HCT116 (cell line): ENCODE measurements at regions not wholly inside any gene's neighbourhood (a gene's known extent, or its start where the extent isn't known, plus 50 kb on each side); places are given as distances from the start of the nearest gene placed in this dataset.

Source experiments
- ATAC-seq: fragments of 200-7000 bp; cut with Tn5 transposase; 2 replicates; pipeline ENCODE4 v1.9.1; 2020; ENCODE audit warnings: mild to moderate bottlenecking, moderate library complexity
- BruUV-seq: library from RNA; stranded (reverse); fragments of 400-500 nt; replicated peaks from 2 replicates; lab custom pipeline; 2021; lab: Mats Ljungman, UMichigan
- CTCF ChIA-PET: fragments of 300-600 bp; sonication (Branson Sonifier 250); formaldehyde crosslinking; loops from one replicate; lab custom pipeline; 2021; ENCODE audit warnings: antibody characterized with exemption; lab: Charles Lee
- POLR2A ChIA-PET: fragments of 300-600, 350-600 bp; sonication (Branson Sonifier 250); formaldehyde crosslinking; loops from one replicate; lab custom pipeline; 2021; ENCODE audit warnings: antibody characterized with exemption; lab: Charles Lee
- RAD21 ChIA-PET, 2 experiments: fragments of 300-600 bp; sonication (Branson Sonifier 250); formaldehyde crosslinking; loops; one replicate each; lab custom pipeline; 2023; ENCODE audit warnings: low total read pairs in 2 of 2; ENCODE audit not compliant: uncharacterized antibody in 2 of 2, unreplicated experiment in 2 of 2, low non-redundant PET in 1 of 2; lab: Charles Lee
- DNase-seq: peaks from one replicate; pipeline ENCODE4 v3.0.0-alpha.2; 2010; ENCODE audit warnings: low read depth, low spot score
- H2AFZ ChIP-seq: fragments of 200-600 bp; shearing (Covaris generic), sonication (generic); 2 replicates; pipeline ENCODE4 v1.6.1; 2017; ENCODE audit warnings: low read depth, mixed run types, mixed read lengths, antibody characterized with exemption, low read length; ENCODE audit not compliant: poor library complexity, severe bottlenecking
- H3K27ac ChIP-seq: 2 replicates; pipeline ENCODE4 v1.5.1; 2012; ENCODE audit warnings: low read depth, low read length
- H3K27me3 ChIP-seq: fragments of 200-600 bp; sonication (generic); 2 replicates; pipeline ENCODE4 v1.6.1; 2016; ENCODE audit warnings: mixed run types, low read length, mixed read lengths; ENCODE audit not compliant: insufficient read depth
- H3K36me3 ChIP-seq, 2 experiments: fragments of 200-500 bp in 1 of 2; fragments of 200-600 bp in 1 of 2; sonication (Bioruptor generic) in 1 of 2; sonication (generic) in 1 of 2; 2 replicates each; pipeline versions ENCODE4 v1.5.1 to v1.6.1; 2014 to 2016; ENCODE audit warnings: low read length in 2 of 2, inconsistent platforms in 1 of 2, mixed read lengths in 1 of 2, mixed run types in 1 of 2; ENCODE audit not compliant: insufficient read depth in 2 of 2, control insufficient read depth in 1 of 2
- H3K4me1 ChIP-seq, 2 experiments: fragments of 200-600 bp in 1 of 2; sonication (generic) in 1 of 2; 2 replicates each; pipeline versions ENCODE4 v1.5.1 to v1.6.1; 2012 to 2017; ENCODE audit warnings: low read length in 2 of 2, inconsistent platforms in 1 of 2, mild to moderate bottlenecking in 1 of 2, mixed read lengths in 1 of 2, mixed run types in 1 of 2, moderate library complexity in 1 of 2; ENCODE audit not compliant: insufficient read depth in 2 of 2, control insufficient read depth in 1 of 2
- H3K4me2 ChIP-seq: fragments of 200-600 bp; sonication (generic); 2 replicates; pipeline ENCODE4 v1.6.1; 2017; ENCODE audit warnings: mixed run types, low read length, mixed read lengths
- H3K4me3 ChIP-seq, 2 experiments: fragments of 200-600 bp in 1 of 2; sonication (generic) in 1 of 2; replicated peaks in 1 of 2; 2 replicates each; pipeline ENCODE4 v1.5.1; 2011 to 2016; ENCODE audit warnings: low read length in 2 of 2, control low read depth in 1 of 2, low read depth in 1 of 2, mild to moderate bottlenecking in 1 of 2, mixed read lengths in 1 of 2, mixed run types in 1 of 2
- H3K79me2 ChIP-seq: fragments of 200-600 bp; sonication (generic); 2 replicates; pipeline ENCODE4 v1.6.1; 2017; ENCODE audit warnings: mild to moderate bottlenecking, mixed run types, low read length, moderate library complexity, mixed read lengths; ENCODE audit not compliant: insufficient read depth
- H3K9ac ChIP-seq: fragments of 200-600 bp; sonication (generic); 2 replicates; pipeline ENCODE4 v1.6.1; 2016; ENCODE audit warnings: low read length, mixed read lengths
- H3K9me2 ChIP-seq: fragments of 200-600 bp; sonication (generic), shearing (Covaris generic); 2 replicates; pipeline ENCODE4 v1.6.1; 2017; ENCODE audit warnings: mixed run types, mild to moderate bottlenecking, moderate library complexity; ENCODE audit not compliant: insufficient read depth
- H3K9me3 ChIP-seq, 2 experiments: fragments of 200-500 bp in 1 of 2; fragments of 200-600 bp in 1 of 2; sonication (Bioruptor generic) in 1 of 2; sonication (generic) in 1 of 2; 2 replicates each; pipeline ENCODE4 v1.6.1; 2014 to 2017; ENCODE audit warnings: low read length in 2 of 2, mixed read lengths in 2 of 2, inconsistent platforms in 1 of 2, low read depth in 1 of 2, mild to moderate bottlenecking in 1 of 2, mixed run types in 1 of 2, moderate library complexity in 1 of 2; ENCODE audit not compliant: control insufficient read depth in 1 of 2, insufficient read depth in 1 of 2
- H4K20me1 ChIP-seq: fragments of 200-600 bp; sonication (generic), shearing (Covaris generic); 2 replicates; pipeline ENCODE4 v1.6.1; 2017; ENCODE audit warnings: mixed run types, mild to moderate bottlenecking, moderate library complexity; ENCODE audit not compliant: insufficient read depth
- ATF3 ChIP-seq: IDR thresholded peaks from 2 replicates; pipeline ENCODE4 v1.6.1; 2012
- CEBPB ChIP-seq: IDR thresholded peaks from 2 replicates; pipeline ENCODE4 v1.6.1; 2012; ENCODE audit warnings: low read depth
- CTCF ChIP-seq, 3 experiments: fragments of 200-600 bp in 1 of 3; sonication (generic) in 1 of 3; IDR thresholded peaks in 2 of 3; conservative IDR thresholded peaks in 1 of 3; 2 replicates each; pipeline ENCODE4 v1.5.1; 2012 to 2017; ENCODE audit warnings: low read depth in 2 of 3, low read length in 2 of 3, antibody characterized with exemption in 1 of 3, borderline replicate concordance in 1 of 3, control low read depth in 1 of 3, mild to moderate bottlenecking in 1 of 3, mixed read lengths in 1 of 3, mixed run types in 1 of 3, moderate library complexity in 1 of 3; ENCODE audit not compliant: insufficient read depth in 1 of 3
- ELF1 ChIP-seq: IDR thresholded peaks from 2 replicates; pipeline ENCODE4 v1.6.1; 2012; ENCODE audit warnings: low read depth, borderline replicate concordance
- EZH2 ChIP-seq: fragments of 200-600 bp; sonication (generic); IDR thresholded peaks from 2 replicates; pipeline ENCODE4 v1.6.1; 2017; ENCODE audit warnings: antibody characterized with exemption, mixed run types
- EZH2phosphoT487 ChIP-seq: fragments of 200-600 bp; IDR thresholded peaks from 2 replicates; pipeline ENCODE4 v1.6.1; 2018; ENCODE audit warnings: antibody characterized with exemption, borderline replicate concordance
- FOSL1 ChIP-seq: IDR thresholded peaks from 2 replicates; pipeline ENCODE4 v1.6.1; 2012; ENCODE audit warnings: low read depth
- JUND ChIP-seq: IDR thresholded peaks from 2 replicates; pipeline ENCODE4 v1.6.1; 2012
- MAX ChIP-seq: IDR thresholded peaks from 2 replicates; pipeline ENCODE4 v1.6.1; 2012
- POLR2AphosphoS5 ChIP-seq: IDR thresholded peaks from 2 replicates; pipeline ENCODE4 v1.6.1; 2011; ENCODE audit warnings: mild to moderate bottlenecking, low read depth, low read length, moderate library complexity
- RAD21 ChIP-seq: IDR thresholded peaks from 2 replicates; pipeline ENCODE4 v1.6.1; 2012; ENCODE audit warnings: low read depth, mild to moderate bottlenecking
- REST ChIP-seq: IDR thresholded peaks from 2 replicates; pipeline ENCODE4 v1.6.1; 2012; ENCODE audit warnings: low read depth
- SIN3A ChIP-seq: IDR thresholded peaks from 2 replicates; pipeline ENCODE4 v1.6.1; 2012; ENCODE audit warnings: low read depth
- YY1 ChIP-seq: IDR thresholded peaks from 2 replicates; pipeline ENCODE4 v1.6.1; 2011; ENCODE audit warnings: low read length, low read depth, moderate library complexity, mild to moderate bottlenecking; ENCODE audit not compliant: insufficient replicate concordance; ENCODE audit errors: extremely low read depth
- ZBTB33 ChIP-seq: IDR thresholded peaks from 2 replicates; pipeline ENCODE4 v1.6.1; 2011; ENCODE audit warnings: mild to moderate bottlenecking, low read length, moderate library complexity; ENCODE audit not compliant: insufficient replicate concordance; ENCODE audit errors: extremely low read depth
- ZFX ChIP-seq: fragments of 450-650 bp; IDR thresholded peaks from 2 replicates; pipeline ENCODE4 v1.6.1; 2017
- intact Hi-C: fragments of 100-400 bp; cut with micrococcal nuclease; formaldehyde crosslinking; loops from 2 replicates; pipeline ENCODE4 v1.10.0; 2022

GRCh38 chr2:17996978-17997377 lies 118.5 kb downstream of the KCNS3 start (continued):
- no peak for TF ChIP-seq ATF3
- no peak for TF ChIP-seq FOSL1
- TF ChIP-seq EZH2phosphoT487 = no peak
- no peak for TF ChIP-seq EZH2
- no peak for TF ChIP-seq YY1

- ChIA-PET RAD21 (no interaction called here), CTCF (no interaction called here), POLR2A (no interaction called here)
- no TSS peak for BruUV-seq
- no peaks in the 10 kb centered on the region for H3K4me1 ChIP-seq
- H3K4me2 ChIP-seq = no peak overlapping the region
- ATAC-seq (no peak), DNase-seq (no peak)
- no peak overlapping the region for H3K9ac ChIP-seq
- H3K27me3 ChIP-seq = no peaks in the 10 kb centered on the region
- no peak overlapping the region for H3K4me3 ChIP-seq
- intact Hi-C loops = no loop called here
- no peak overlapping the region for H3K27ac ChIP-seq
- no peaks in the 10 kb centered on the region for H3K79me2 ChIP-seq
- no peak overlapping the region for H2AFZ ChIP-seq
- H3K9me2 ChIP-seq = no peaks in the 10 kb centered on the region; the same call in 1 of the 2 replicates
- no peak for TF ChIP-seq POLR2AphosphoS5
- TF ChIP-seq FOSL1 = no peak
- TF ChIP-seq ZBTB33 = no peak
- no peak for TF ChIP-seq JUND
- no peak for TF ChIP-seq SIN3A
- TF ChIP-seq REST = no peak
- no peak for TF ChIP-seq EZH2phosphoT487
- TF ChIP-seq ELF1 = no peak
- no peak for TF ChIP-seq RAD21
- no peak for TF ChIP-seq CTCF (IDR thresholded peaks at IDR 0.05 in 2 of 3, conservative IDR thresholded peaks at IDR 0.05 in 1 of 3; ENCODE audit: borderline replicate concordance in 1 of 3, insufficient read depth in 1 of 3, low read depth in 2 of 3, low read length in 2 of 3)
- TF ChIP-seq MAX = no peak
- no peak for TF ChIP-seq EZH2
- TF ChIP-seq ZFX = no peak
- no peak for TF ChIP-seq CEBPB
- TF ChIP-seq ATF3 = no peak
- TF ChIP-seq YY1 = no peak
- H3K9me3 ChIP-seq = no peaks in the 10 kb centered on the region
- H3K36me3 ChIP-seq = no peaks in the 10 kb centered on the region
- H4K20me1 ChIP-seq = no peaks in the 10 kb centered on the region
Measured at GRCh38 chr2:17995593-17995992, 117.1 kb downstream of the KCNS3 start.
